Astrocyte (in vitro differentiated cells and primary cell): ENCODE measurements at regions not wholly inside any gene's neighbourhood (a gene's known extent, or its start where the extent isn't known, plus 50 kb on each side); places are given as distances from the start of the nearest gene placed in this dataset.

Experiments
- EZH2 ChIP-seq: IDR thresholded peaks from 2 replicates; pipeline ENCODE4 v1.6.1; 2012; ENCODE audit warnings: mild to moderate bottlenecking, low read length, inconsistent platforms; ENCODE audit not compliant: insufficient read depth
- TF ChIP-seq, protein P1 (sequence below): IDR thresholded peaks from 2 replicates; pipeline ENCODE4 v1.5.1; 2011; ENCODE audit warnings: low read depth, mild to moderate bottlenecking, inconsistent platforms, low read length, moderate library complexity; ENCODE audit not compliant: insufficient read depth

DNA sequence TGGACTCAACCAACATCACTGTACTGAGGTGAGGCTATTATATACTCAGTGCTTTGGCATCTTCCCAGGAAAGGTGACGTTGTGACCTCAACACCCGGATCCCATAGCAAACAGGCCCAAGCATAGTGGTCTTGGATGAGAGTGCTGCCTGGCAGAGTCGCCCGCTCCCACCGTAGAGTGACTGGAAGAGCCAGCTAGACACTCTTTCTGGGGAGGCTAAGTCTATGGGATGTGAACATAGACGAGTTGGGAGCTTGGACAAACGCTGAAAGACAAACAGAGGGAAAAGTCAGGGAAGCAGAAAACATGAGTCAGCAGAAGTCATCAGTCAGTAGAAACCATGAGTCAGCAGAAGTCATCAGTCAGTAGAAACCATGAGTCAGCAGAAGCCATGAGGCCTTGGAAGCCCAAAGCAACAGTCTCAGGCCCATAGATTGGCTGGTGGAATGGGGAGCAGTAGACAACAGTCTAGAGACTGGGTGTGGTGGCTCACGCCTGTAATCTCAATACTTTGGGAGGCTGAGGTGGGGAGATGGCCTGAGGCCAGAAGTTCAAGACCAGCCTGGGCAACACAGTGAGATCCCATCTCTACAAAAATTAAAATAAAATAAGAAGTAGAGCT is 66.4 kb upstream of the MAP1LC3B2 start:
- TF ChIP-seq, protein P1, sequence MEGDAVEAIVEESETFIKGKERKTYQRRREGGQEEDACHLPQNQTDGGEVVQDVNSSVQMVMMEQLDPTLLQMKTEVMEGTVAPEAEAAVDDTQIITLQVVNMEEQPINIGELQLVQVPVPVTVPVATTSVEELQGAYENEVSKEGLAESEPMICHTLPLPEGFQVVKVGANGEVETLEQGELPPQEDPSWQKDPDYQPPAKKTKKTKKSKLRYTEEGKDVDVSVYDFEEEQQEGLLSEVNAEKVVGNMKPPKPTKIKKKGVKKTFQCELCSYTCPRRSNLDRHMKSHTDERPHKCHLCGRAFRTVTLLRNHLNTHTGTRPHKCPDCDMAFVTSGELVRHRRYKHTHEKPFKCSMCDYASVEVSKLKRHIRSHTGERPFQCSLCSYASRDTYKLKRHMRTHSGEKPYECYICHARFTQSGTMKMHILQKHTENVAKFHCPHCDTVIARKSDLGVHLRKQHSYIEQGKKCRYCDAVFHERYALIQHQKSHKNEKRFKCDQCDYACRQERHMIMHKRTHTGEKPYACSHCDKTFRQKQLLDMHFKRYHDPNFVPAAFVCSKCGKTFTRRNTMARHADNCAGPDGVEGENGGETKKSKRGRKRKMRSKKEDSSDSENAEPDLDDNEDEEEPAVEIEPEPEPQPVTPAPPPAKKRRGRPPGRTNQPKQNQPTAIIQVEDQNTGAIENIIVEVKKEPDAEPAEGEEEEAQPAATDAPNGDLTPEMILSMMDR: no peak
- TF ChIP-seq EZH2: no peak
